Trophoblast cell (in vitro differentiated cells and primary cell): ENCODE measurements at regions not wholly inside any gene's neighbourhood (a gene's known extent, or its start where the extent isn't known, plus 50 kb on each side); places are given as distances from the start of the nearest gene placed in this dataset.

Experiments
- DNase-seq, 2 donors: peaks; one replicate each; pipeline ENCODE4 v3.0.0-alpha.2; 2016
- H2AFZ ChIP-seq: 2 replicates; pipeline ENCODE4 v1.6.1; 2013; ENCODE audit warnings: low read length, moderate library complexity, mild to moderate bottlenecking; ENCODE audit not compliant: insufficient read depth, poor library complexity
- H2AK5ac ChIP-seq: 2 replicates; pipeline ENCODE4 v1.6.1; 2013; ENCODE audit warnings: mild to moderate bottlenecking, low read length
- H2BK120ac ChIP-seq: 2 replicates; pipeline ENCODE4 v1.6.1; 2013; ENCODE audit warnings: low read length, mild to moderate bottlenecking, moderate library complexity; ENCODE audit not compliant: insufficient read depth, poor library complexity
- H2BK12ac ChIP-seq: 2 replicates; pipeline ENCODE4 v1.6.1; 2013; ENCODE audit warnings: mild to moderate bottlenecking, low read length, moderate library complexity
- H2BK5ac ChIP-seq: 2 replicates; pipeline ENCODE4 v1.6.1; 2013; ENCODE audit warnings: low read length, low read depth, moderate library complexity, mild to moderate bottlenecking; ENCODE audit not compliant: poor library complexity
- H3K14ac ChIP-seq: 2 replicates; pipeline ENCODE4 v1.6.1; 2013; ENCODE audit warnings: mild to moderate bottlenecking, low read length
- H3K18ac ChIP-seq: 2 replicates; pipeline ENCODE4 v1.6.1; 2013; ENCODE audit warnings: mild to moderate bottlenecking, low read length
- H3K23ac ChIP-seq: 2 replicates; pipeline ENCODE4 v1.6.1; 2013; ENCODE audit warnings: low read length
- H3K27ac ChIP-seq: 2 replicates; pipeline ENCODE4 v1.5.1; 2013; ENCODE audit warnings: low read depth, mild to moderate bottlenecking, inconsistent platforms, low read length, moderate library complexity
- H3K27me3 ChIP-seq: 2 replicates; pipeline ENCODE4 v1.6.1; 2013; ENCODE audit warnings: inconsistent platforms, mild to moderate bottlenecking, low read length, moderate library complexity; ENCODE audit not compliant: insufficient read depth
- H3K36me3 ChIP-seq, 2 experiments: 1 replicate in 1 of 2; 2 replicates in 1 of 2; pipeline ENCODE4 v1.6.1; 2013; ENCODE audit warnings: low read length in 2 of 2, mild to moderate bottlenecking in 2 of 2, moderate library complexity in 1 of 2; ENCODE audit not compliant: insufficient read depth in 2 of 2, control insufficient read depth in 1 of 2
- H3K4ac ChIP-seq: 2 replicates; pipeline ENCODE4 v1.6.1; 2013; ENCODE audit warnings: low read depth, mild to moderate bottlenecking, low read length, moderate library complexity
- H3K4me1 ChIP-seq, 2 experiments: 1 replicate in 1 of 2; 2 replicates in 1 of 2; pipeline ENCODE4 v1.6.1; 2013; ENCODE audit warnings: low read length in 2 of 2, mild to moderate bottlenecking in 2 of 2, moderate library complexity in 1 of 2; ENCODE audit not compliant: insufficient read depth in 2 of 2, control insufficient read depth in 1 of 2
- H3K4me2 ChIP-seq: 2 replicates; pipeline ENCODE4 v1.6.1; 2013; ENCODE audit warnings: inconsistent platforms, mild to moderate bottlenecking, low read length, moderate library complexity
- H3K4me3 ChIP-seq: 2 replicates; pipeline ENCODE4 v1.5.1; 2013; ENCODE audit warnings: mild to moderate bottlenecking, low read depth, low read length, inconsistent platforms
- H3K79me1 ChIP-seq: one replicate; pipeline ENCODE4 v1.6.1; 2013; ENCODE audit warnings: low read length
- H3K79me2 ChIP-seq: 2 replicates; pipeline ENCODE4 v1.6.1; 2013; ENCODE audit warnings: low read length, mild to moderate bottlenecking; ENCODE audit not compliant: control insufficient read depth, insufficient read depth, poor library complexity
- H3K9ac ChIP-seq: 2 replicates; pipeline ENCODE4 v1.6.1; 2013; ENCODE audit warnings: mild to moderate bottlenecking, low read length
- H3K9me3 ChIP-seq: 2 replicates; pipeline ENCODE4 v1.6.1; 2013; ENCODE audit warnings: low read depth, mild to moderate bottlenecking, control low read depth, inconsistent platforms, low read length; ENCODE audit not compliant: insufficient read depth
- H4K12ac ChIP-seq: 2 replicates; pipeline ENCODE4 v1.6.1; 2013; ENCODE audit warnings: low read depth, mild to moderate bottlenecking, low read length, moderate library complexity
- H4K8ac ChIP-seq: 2 replicates; pipeline ENCODE4 v1.6.1; 2013; ENCODE audit warnings: low read depth, mild to moderate bottlenecking, low read length, moderate library complexity
- H4K91ac ChIP-seq: one replicate; pipeline ENCODE4 v1.6.1; 2013; ENCODE audit warnings: low read depth, mild to moderate bottlenecking, low read length, moderate library complexity
- WGBS: extraction: QIAGEN DNeasy Blood & Tissue Kit; methylation state at CpG from one replicate; pipeline ENCODE4 v1.1.7; 2013; ENCODE audit warnings: missing lambda C conversion rate; ENCODE audit not compliant: insufficient read length, insufficient coverage; ENCODE audit errors: extremely low coverage; 5-methylcytosine and 5-hydroxymethylcytosine counted together

GRCh38 chr4:152015597-152016302 lies 254.9 kb upstream of the GATB start:
- DNase-seq, result peak; percentile 66 to 81
- Histone ChIP-seq H4K91ac (no peak overlapping the region), H3K36me3 (no peaks in the 10 kb centered on the region), H2BK120ac (no peak overlapping the region), H3K9ac (no peak overlapping the region), H3K27me3 (no peaks in the 10 kb centered on the region), H3K18ac (no peak overlapping the region), H2BK12ac (no peak overlapping the region), H3K79me1 (no peaks in the 10 kb centered on the region), H2AK5ac (no peak overlapping the region), H3K4me2 (no peak overlapping the region), H3K4me1 (peaks cover 0 to 4% of the 10 kb centered on the region in 2 experiments), H3K23ac (no peak overlapping the region), H4K12ac (no peak overlapping the region), H3K4me3 (no peak overlapping the region), H3K14ac (no peak overlapping the region), H4K8ac (no peak overlapping the region), H2BK5ac (no peak overlapping the region), H3K79me2 (no peaks in the 10 kb centered on the region), H3K4ac (no peak overlapping the region), H3K9me3 (peaks cover 4% of the 10 kb centered on the region), H2AFZ (no peak overlapping the region), H3K27ac (no peak overlapping the region)
- WGBS, result no CpG with 5 or more reads among the region's 11 CpGs

- Histone ChIP-seq H3K79me2 (no peaks in the 10 kb centered on the region), H3K4me2 (no peak overlapping the region), H3K79me1 (no peaks in the 10 kb centered on the region), H2AFZ (no peak overlapping the region), H4K8ac (no peak overlapping the region), H3K4me1 (peaks cover 0 to 4% of the 10 kb centered on the region in 2 experiments), H3K23ac (no peak overlapping the region), H3K4me3 (no peak overlapping the region), H3K27ac (no peak overlapping the region), H3K9me3 (peaks cover 4% of the 10 kb centered on the region), H2BK120ac (no peak overlapping the region), H3K9ac (no peak overlapping the region), H4K91ac (no peak overlapping the region), H4K12ac (no peak overlapping the region), H3K4ac (no peak overlapping the region), H3K18ac (no peak overlapping the region), H2AK5ac (no peak overlapping the region), H3K14ac (no peak overlapping the region), H3K36me3 (no peaks in the 10 kb centered on the region), H2BK5ac (no peak overlapping the region), H3K27me3 (no peaks in the 10 kb centered on the region), H2BK12ac (no peak overlapping the region)
- no CpG with 5 or more reads among the region's 3 CpGs for WGBS
- no peak for DNase-seq
Measured at GRCh38 chr4:152014280-152014679, 253.5 kb upstream of the GATB start.

- no peak overlapping the region for H3K9ac ChIP-seq
- no CpG with 5 or more reads among the region's 7 CpGs for WGBS
- H2BK5ac ChIP-seq, result no peak overlapping the region
- no peak overlapping the region for H3K4me2 ChIP-seq
- H3K4me1 ChIP-seq, result peaks cover 0 to 2% of the 10 kb centered on the region in 2 experiments
- no peak overlapping the region for H3K23ac ChIP-seq
- no peak overlapping the region for H3K27ac ChIP-seq
- no peak for DNase-seq
- H3K79me2 ChIP-seq, result no peaks in the 10 kb centered on the region
- no peak overlapping the region for H2AK5ac ChIP-seq
- H3K27me3 ChIP-seq, result no peaks in the 10 kb centered on the region
- no peak overlapping the region for H3K4me3 ChIP-seq
- no peak overlapping the region for H4K12ac ChIP-seq
- no peak overlapping the region for H2AFZ ChIP-seq
- H2BK12ac ChIP-seq, result no peak overlapping the region
- no peak overlapping the region for H4K8ac ChIP-seq
- H3K36me3 ChIP-seq, result no peaks in the 10 kb centered on the region
- no peak overlapping the region for H3K18ac ChIP-seq
- no peak overlapping the region for H3K4ac ChIP-seq
- H3K9me3 ChIP-seq, result peaks cover 4% of the 10 kb centered on the region
- H3K79me1 ChIP-seq, result no peaks in the 10 kb centered on the region
- no peak overlapping the region for H3K14ac ChIP-seq
- H4K91ac ChIP-seq, result no peak overlapping the region
- H2BK120ac ChIP-seq, result no peak overlapping the region
Measured at GRCh38 chr4:152011469-152011868, 250.7 kb upstream of the GATB start.

- Histone ChIP-seq H3K79me1 (no peaks in the 10 kb centered on the region), H3K4ac (no peak overlapping the region), H4K8ac (no peak overlapping the region), H2BK5ac (no peak overlapping the region), H2BK12ac (no peak overlapping the region), H3K79me2 (no peaks in the 10 kb centered on the region), H4K12ac (no peak overlapping the region), H3K36me3 (no peaks in the 10 kb centered on the region), H3K18ac (no peak overlapping the region), H3K27me3 (no peaks in the 10 kb centered on the region), H3K27ac (no peak overlapping the region), H2BK120ac (no peak overlapping the region), H3K9ac (no peak overlapping the region), H3K23ac (no peak overlapping the region), H2AFZ (no peak overlapping the region), H4K91ac (no peak overlapping the region), H3K4me3 (no peak overlapping the region), H3K4me1 (no peaks in the 10 kb centered on the region), H3K9me3 (peaks cover 4% of the 10 kb centered on the region), H2AK5ac (no peak overlapping the region), H3K14ac (no peak overlapping the region), H3K4me2 (no peak overlapping the region)
- no peak for DNase-seq
- WGBS, result no CpG with 5 or more reads among the region's 2 CpGs
Measured at GRCh38 chr4:152010710-152011079, 249.9 kb upstream of the GATB start.
